Mesodermal cell (in vitro differentiated cells): ENCODE measurements at regions not wholly inside any gene's neighbourhood (a gene's known extent, or its start where the extent isn't known, plus 50 kb on each side); places are given as distances from the start of the nearest gene placed in this dataset.
"Not testable (repeated sequence)": the region's sequence is repeated elsewhere in the genome, so short reads cannot be mapped to it uniquely, and the experiment has no call there.

ENCODE experiments used
- H3K27ac ChIP-seq: 2 replicates; pipeline ENCODE4 v1.7.0; 2013; ENCODE audit warnings: mild to moderate bottlenecking, low read depth, low read length, moderate library complexity; ENCODE audit not compliant: severe bottlenecking
- H3K36me3 ChIP-seq: 2 replicates; pipeline ENCODE4 v1.7.1; 2013; ENCODE audit warnings: mild to moderate bottlenecking, low read length, moderate library complexity; ENCODE audit not compliant: control insufficient read depth, insufficient read depth
- H3K4me1 ChIP-seq: one replicate; pipeline ENCODE4 v1.7.1; 2013; ENCODE audit warnings: mild to moderate bottlenecking, low read length; ENCODE audit not compliant: insufficient read depth, control insufficient read depth, poor library complexity, severe bottlenecking
- H3K4me3 ChIP-seq: 2 replicates; pipeline ENCODE4 v1.7.0; 2013; ENCODE audit warnings: low read length, control low read depth, mild to moderate bottlenecking; ENCODE audit not compliant: insufficient read depth, poor library complexity, severe bottlenecking; ENCODE audit errors: extremely low read depth
- H3K9me3 ChIP-seq: 2 replicates; pipeline ENCODE4 v1.7.1; 2013; ENCODE audit warnings: mild to moderate bottlenecking, low read length, moderate library complexity; ENCODE audit not compliant: control insufficient read depth
- WGBS, 2 experiments: methylation state at CpG; one replicate each; pipeline ENCODE4 v1.1.5; 2013; ENCODE audit warnings: missing lambda C conversion rate in 2 of 2; ENCODE audit not compliant: insufficient coverage in 2 of 2; 5-methylcytosine and 5-hydroxymethylcytosine counted together

GRCh38 chrX:109880629-109881028 is 122.3 kb upstream of the TMEM164 start:
- Histone ChIP-seq H3K9me3 (no peaks in the 10 kb centered on the region), H3K36me3 (no peaks in the 10 kb centered on the region), H3K27ac (no peak overlapping the region), H3K4me3 (no peak overlapping the region), H3K4me1 (no peaks in the 10 kb centered on the region)
- no CpG with 5 or more reads among the region's 2 CpGs for WGBS, 2 experiments

DNA sequence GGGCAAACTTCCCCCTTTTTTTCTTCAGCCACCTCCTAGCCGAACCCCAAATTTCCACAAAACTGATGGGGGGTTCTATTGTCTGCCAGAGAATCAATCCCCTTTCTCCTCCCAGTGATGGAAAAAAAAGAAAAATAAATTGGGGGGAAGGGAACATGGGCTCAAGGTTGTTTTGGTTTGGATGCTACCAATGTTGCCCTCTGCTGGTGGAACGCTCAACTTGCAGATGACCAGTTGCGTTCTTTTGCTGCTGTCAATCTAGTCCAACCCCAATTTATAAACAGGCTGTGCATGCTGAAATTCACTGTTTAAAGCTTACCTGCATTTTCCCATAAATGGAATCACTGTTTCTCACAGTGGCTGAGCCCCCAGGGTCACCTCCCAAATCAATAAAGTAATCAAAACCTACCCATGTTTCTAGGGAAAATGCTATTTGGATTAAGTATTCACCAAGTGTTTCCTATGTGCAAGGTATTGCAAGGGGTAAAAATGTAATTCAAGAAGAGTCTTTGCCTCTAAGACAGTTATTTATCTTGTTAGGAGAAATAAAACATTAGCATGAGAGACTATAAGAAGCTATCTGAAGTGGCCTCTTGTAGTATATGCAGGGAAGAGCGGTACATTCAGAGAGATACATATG is 116.7 kb upstream of the TMEM164 start:
- no peaks in the 10 kb centered on the region for H3K36me3 ChIP-seq
- no peaks in the 10 kb centered on the region for H3K9me3 ChIP-seq
- 0 to 30% methylated on average over 1 to 3 of the region's 4 CpGs for WGBS, 2 experiments

GRCh38 chrX:109889289-109890006 is 113.5 kb upstream of the TMEM164 start:
- H3K4me1 ChIP-seq: no peaks in the 10 kb centered on the region
- no peaks in the 10 kb centered on the region for H3K9me3 ChIP-seq
- WGBS, 2 experiments: 60% methylated on average over 1 of the region's 4 CpGs; no CpG with 5 or more reads in 1 of the 2 experiments
- H3K27ac ChIP-seq: no peak overlapping the region
- no peak overlapping the region for H3K4me3 ChIP-seq
- H3K36me3 ChIP-seq: no peaks in the 10 kb centered on the region

More for the DNA sequence above, 116.7 kb upstream of the TMEM164 start:
- no peak overlapping the region for H3K27ac ChIP-seq
- no peaks in the 10 kb centered on the region for H3K4me1 ChIP-seq
- no peak overlapping the region for H3K4me3 ChIP-seq

DNA sequence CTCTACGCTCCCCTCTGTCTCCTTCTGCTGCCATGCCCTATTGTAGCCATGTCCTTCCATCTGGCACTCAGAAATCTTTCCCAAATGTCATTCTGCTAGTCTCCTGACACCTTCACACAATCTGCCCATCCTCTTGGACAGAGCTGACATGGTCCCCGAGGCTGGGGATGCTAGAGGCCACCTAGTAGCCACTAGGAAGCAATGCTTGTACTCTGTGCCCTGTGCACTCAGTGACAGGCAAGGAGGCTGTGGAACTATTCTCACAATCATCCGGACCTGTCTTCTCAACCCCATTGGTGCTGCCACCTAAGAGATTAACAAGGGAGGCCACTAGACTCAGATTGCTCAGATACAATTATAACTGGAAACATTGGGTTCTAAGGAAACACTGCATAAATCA is 112.6 kb upstream of the TMEM164 start:
- Histone ChIP-seq H3K27ac (no peak overlapping the region), H3K36me3 (no peaks in the 10 kb centered on the region), H3K4me3 (no peak overlapping the region), H3K4me1 (no peaks in the 10 kb centered on the region), H3K9me3 (no peaks in the 10 kb centered on the region)
- WGBS, 2 experiments: 100% methylated on average over 1 of the region's 3 CpGs

DNA sequence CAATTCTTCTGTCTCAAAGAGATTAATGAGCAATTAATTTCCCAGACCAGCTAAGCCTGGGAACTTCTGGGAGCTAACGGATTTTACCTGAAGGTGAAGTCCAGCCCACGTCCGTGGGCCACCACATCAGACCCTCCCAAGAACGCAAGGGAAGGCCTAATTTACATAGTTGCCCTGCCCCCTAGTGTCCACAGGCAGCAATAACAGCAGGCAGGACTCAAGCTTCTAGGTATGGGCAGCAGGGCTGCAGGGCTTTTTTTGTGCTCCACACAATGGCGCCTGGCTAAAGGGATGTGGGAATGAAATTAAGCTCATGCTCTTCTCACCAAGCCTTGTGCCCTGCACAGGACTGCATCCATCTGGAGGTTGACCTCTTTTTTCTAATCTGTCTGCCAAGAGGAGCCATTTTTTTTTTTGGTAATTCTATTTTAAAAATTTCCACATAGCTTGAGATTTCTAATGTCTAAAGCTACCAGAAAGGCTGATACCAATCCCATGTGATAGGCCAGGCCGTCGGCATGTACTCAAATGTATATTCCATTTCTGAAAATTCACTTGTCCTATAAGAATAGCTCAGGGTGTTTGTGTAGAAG is 111.9 kb upstream of the TMEM164 start:
- Histone ChIP-seq H3K4me1 (no peaks in the 10 kb centered on the region), H3K9me3 (no peaks in the 10 kb centered on the region), H3K36me3 (no peaks in the 10 kb centered on the region), H3K4me3 (no peak overlapping the region), H3K27ac (no peak overlapping the region)
- no CpG with 5 or more reads among the region's 7 CpGs for WGBS, 2 experiments

- H3K27ac ChIP-seq, H3K4me3 ChIP-seq, H3K36me3 ChIP-seq, H3K4me1 ChIP-seq, H3K9me3 ChIP-seq: not testable (repeated sequence)
- WGBS, 2 experiments: no CpG with 5 or more reads among the region's 1 CpG
Observed at GRCh38 chrX:109896024-109896423, 106.9 kb upstream of the TMEM164 start.

DNA sequence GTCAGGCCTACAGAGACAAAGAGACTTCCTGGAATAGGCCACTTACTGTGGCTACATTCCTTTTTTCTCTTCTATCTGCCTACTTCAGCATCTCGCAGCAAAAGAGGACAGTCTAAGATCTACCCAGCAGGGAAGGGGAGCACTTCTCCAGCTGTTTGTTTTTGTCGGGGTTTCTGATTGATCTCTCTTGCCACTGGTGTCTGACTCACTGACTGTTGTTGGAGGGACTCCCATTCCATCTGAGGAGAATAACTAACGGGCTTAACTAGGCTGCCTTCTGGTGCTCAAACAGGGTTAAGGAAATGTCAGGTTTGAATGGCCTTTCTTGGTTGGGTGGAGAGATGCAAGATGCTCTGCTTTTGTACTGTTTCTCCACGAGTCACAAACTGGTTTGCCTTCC is 100.2 kb upstream of the TMEM164 start:
- Histone ChIP-seq H3K4me3 (no peak overlapping the region), H3K36me3 (no peaks in the 10 kb centered on the region), H3K9me3 (no peaks in the 10 kb centered on the region), H3K27ac (no peak overlapping the region), H3K4me1 (no peaks in the 10 kb centered on the region)
- WGBS, 2 experiments: 83% methylated on average over 1 of the region's 4 CpGs; no CpG with 5 or more reads in 1 of the 2 experiments

GRCh38 chrX:109911046-109911445 is 91.9 kb upstream of the TMEM164 start:
- Histone ChIP-seq H3K27ac (no peak overlapping the region), H3K4me1 (no peaks in the 10 kb centered on the region), H3K9me3 (no peaks in the 10 kb centered on the region), H3K4me3 (no peak overlapping the region), H3K36me3 (no peaks in the 10 kb centered on the region)
- WGBS, 2 experiments: no CpG with 5 or more reads among the region's 1 CpG

GRCh38 chrX:109912993-109913392 is 89.9 kb upstream of the TMEM164 start:
- not testable (repeated sequence) for H3K27ac ChIP-seq, H3K4me3 ChIP-seq, H3K36me3 ChIP-seq, H3K9me3 ChIP-seq, H3K4me1 ChIP-seq
- WGBS, 2 experiments: no CpG with 5 or more reads among the region's 2 CpGs

- Histone ChIP-seq H3K4me3 (no peak overlapping the region), H3K27ac (no peak overlapping the region), H3K4me1 (no peaks in the 10 kb centered on the region), H3K9me3 (no peaks in the 10 kb centered on the region), H3K36me3 (no peaks in the 10 kb centered on the region)
- 100% methylated on average over 1 of the region's 8 CpGs; no CpG with 5 or more reads in 1 of the 2 experiments for WGBS, 2 experiments
Observed at GRCh38 chrX:109914114-109914849, 88.6 kb upstream of the TMEM164 start.
